ENCODE measurements at regions not wholly inside any gene's neighbourhood (a gene's known extent, or its start where the extent isn't known, plus 50 kb on each side); places are given as distances from the start of the nearest gene placed in this dataset.
"Not testable (repeated sequence)": the region's sequence is repeated elsewhere in the genome, so short reads cannot be mapped to it uniquely, and the experiment has no call there.

- no peak for DNase-seq
Measured at GRCh38 chr13:37473035-37473434, 125.5 kb downstream of the POSTN start.

GRCh38 chr13:37472266-37472665 is 126.3 kb downstream of the POSTN start:
- not testable (repeated sequence) for DNase-seq

- no peak for DNase-seq
Measured at GRCh38 chr13:37460166-37460565, 138.4 kb downstream of the POSTN start.

GRCh38 chr13:37457612-37458011 is 141.0 kb downstream of the POSTN start:
- no peak for DNase-seq

- DNase-seq = no peak
Measured at GRCh38 chr13:37456506-37456905, 142.1 kb downstream of the POSTN start.

- no peak for DNase-seq
Measured at GRCh38 chr13:37456041-37456440, 142.5 kb downstream of the POSTN start.

- no peak for DNase-seq
Measured at GRCh38 chr13:37453246-37453645, 145.3 kb downstream of the POSTN start.

- DNase-seq = no peak
Measured at GRCh38 chr13:37450276-37450675, 148.3 kb downstream of the POSTN start.

GRCh38 chr13:37448153-37448552 is 150.4 kb downstream of the POSTN start:
- no peak for DNase-seq

- DNase-seq = no peak
Measured at GRCh38 chr13:37446503-37446902, 152.1 kb downstream of the POSTN start.

GRCh38 chr13:37443538-37443937 is 155.0 kb downstream of the POSTN start:
- DNase-seq = no peak

GRCh38 chr13:37442996-37443395 is 155.6 kb downstream of the POSTN start:
- DNase-seq = no peak

GRCh38 chr13:37435881-37436280 is 162.7 kb downstream of the POSTN start:
- no peak for DNase-seq

GRCh38 chr13:37433086-37433485 is 165.5 kb downstream of the POSTN start:
- DNase-seq = no peak

- no peak for DNase-seq
Measured at GRCh38 chr13:37429976-37430375, 168.6 kb downstream of the POSTN start.

- DNase-seq = no peak
Measured at GRCh38 chr13:37427843-37428494, 170.6 kb downstream of the POSTN start.

GRCh38 chr13:37418490-37418889 is 180.1 kb downstream of the POSTN start:
- DNase-seq = no peak

GRCh38 chr13:37417060-37417441 is 181.5 kb downstream of the POSTN start:
- no peak for DNase-seq

- no peak for DNase-seq
Measured at GRCh38 chr13:37416291-37417059, 182.1 kb downstream of the POSTN start.

- DNase-seq = no peak
Measured at GRCh38 chr13:37413161-37413560, 185.4 kb downstream of the POSTN start.

- DNase-seq = no peak
Measured at GRCh38 chr13:37412241-37412921, 186.2 kb downstream of the POSTN start.

GRCh38 chr13:37410316-37410715 is 188.3 kb downstream of the POSTN start:
- no peak for DNase-seq

GRCh38 chr13:37409756-37410155 is 188.8 kb downstream of the POSTN start:
- DNase-seq = no peak

GRCh38 chr13:37407156-37407555 is 191.4 kb downstream of the POSTN start:
- DNase-seq = no peak
